ENCODE measurements at regions not wholly inside any gene's neighbourhood (a gene's known extent, or its start where the extent isn't known, plus 50 kb on each side); places are given as distances from the start of the nearest gene placed in this dataset.

- WGBS, 2 experiments (ENCODE audit: extremely low coverage in 1 of 2, insufficient coverage in 1 of 2, insufficient read length in 1 of 2, insufficient replicate concordance in 2 of 2, low coverage in 1 of 2, low lambda C conversion rate in 2 of 2, missing lambda C conversion rate in 1 of 2), result 90% methylated on average over 4 of the region's 4 CpGs; no CpG with 5 or more reads in 1 of the 2 experiments
- H3K27ac ChIP-seq (ENCODE audit: low read depth, low read length), result no peak overlapping the region
- H4K91ac ChIP-seq (replicated peaks; ENCODE audit: insufficient read length, low read length), result no peak overlapping the region
- no peak overlapping the region for H4K5ac ChIP-seq (ENCODE audit: insufficient read length, low read depth, low read length)
- no peak overlapping the region for H3K9ac ChIP-seq (replicated peaks in 1 of 4; ENCODE audit: extremely low read depth in 1 of 4, low read depth in 3 of 4, low read length in 3 of 4)
- no peaks in the 10 kb centered on the region for H3K4me1 ChIP-seq (replicated peaks in 1 of 4; ENCODE audit: control insufficient read depth in 3 of 4, insufficient read depth in 4 of 4, low read length in 3 of 4)
- no peak overlapping the region for H2BK15ac ChIP-seq (ENCODE audit: low read length)
- no peak overlapping the region for H2AFZ ChIP-seq (ENCODE audit: low read length)
- H2BK20ac ChIP-seq (ENCODE audit: low read length), result no peak overlapping the region
- H3K4me3 ChIP-seq (ENCODE audit: extremely low read depth in 1 of 4, insufficient read depth in 2 of 4, low read depth in 3 of 4, low read length in 4 of 4), result no peak overlapping the region
- H3K27me3 ChIP-seq (replicated peaks in 1 of 4; ENCODE audit: control insufficient read depth in 3 of 4, extremely low read depth in 1 of 4, insufficient read depth in 3 of 4, low read length in 3 of 4), result no peaks in the 10 kb centered on the region; a peak in 1 of 7 replicates
- H3K9me3 ChIP-seq (ENCODE audit: insufficient read depth in 2 of 2, low read depth in 1 of 2, low read length in 1 of 2), result no peaks in the 10 kb centered on the region
- H3K36me3 ChIP-seq (ENCODE audit: control insufficient read depth in 2 of 4, insufficient read depth in 4 of 4, low read length in 3 of 4), result no peaks in the 10 kb centered on the region
- no peak overlapping the region for H3K4me2 ChIP-seq (ENCODE audit: insufficient read depth in 1 of 2, low read depth in 2 of 2, low read length in 2 of 2)
- H3K23ac ChIP-seq (ENCODE audit: insufficient read length), result no peak overlapping the region
- H4K8ac ChIP-seq (ENCODE audit: extremely low read depth, insufficient read depth, low read length), result no peak overlapping the region
- H3K79me2 ChIP-seq (ENCODE audit: control insufficient read depth in 1 of 2, insufficient read depth in 2 of 2, low read length in 2 of 2), result no peaks in the 10 kb centered on the region
- H2AK5ac ChIP-seq (ENCODE audit: low read depth, low read length), result no peak overlapping the region
- no peak overlapping the region for H2BK5ac ChIP-seq (ENCODE audit: low read depth, low read length)
- H3K18ac ChIP-seq (ENCODE audit: extremely low read depth, low read length), result no peak overlapping the region
- H3K79me1 ChIP-seq (ENCODE audit: low read depth, low read length), result no peaks in the 10 kb centered on the region
- H2BK120ac ChIP-seq (replicated peaks; ENCODE audit: low read depth, low read length), result no peak overlapping the region
- DNase-seq (ENCODE audit: low read depth in 1 of 2, low spot score in 2 of 2) (no peak), FAIRE-seq (no peak)
- H3K4ac ChIP-seq (replicated peaks; ENCODE audit: insufficient read length, low read depth, low read length), result no peak overlapping the region
- POLR2A ChIA-PET (ENCODE audit: partially characterized antibody), result no interaction called here
- CTCF ChIA-PET (ENCODE audit: partially characterized antibody), result interaction anchor here (1.0 to 2.2 kb wide), 3 partner anchors 12 to 72 kb away, joined by 3 to 6 read pairs (median 5); no protein-coding TSS in a partner anchor
- H4K20me1 ChIP-seq (replicated peaks in 1 of 2; ENCODE audit: control insufficient read depth in 1 of 2, insufficient read depth in 2 of 2, low read length in 2 of 2), result no peaks in the 10 kb centered on the region
- no peaks in the 10 kb centered on the region; the same call in 1 of the 2 replicates for H3K23me2 ChIP-seq (ENCODE audit: low read depth, low read length)
- H3K14ac ChIP-seq (ENCODE audit: insufficient read length), result no peak overlapping the region
- H2BK12ac ChIP-seq (ENCODE audit: low read depth, low read length), result no peak overlapping the region
- H3K56ac ChIP-seq (replicated peaks; ENCODE audit: insufficient read length, low read depth, low read length), result no peak overlapping the region
- TF ChIP-seq YY1 (IDR thresholded peaks at IDR 0.05; ENCODE audit: low read depth, low read length) (no peak), TAF7 (optimal IDR thresholded peaks at IDR 0.05; ENCODE audit: borderline replicate concordance, low read depth, low read length) (no peak), RFX5 (IDR thresholded peaks at IDR 0.05; ENCODE audit: borderline replicate concordance, low read depth, low read length) (no peak), SP1 (IDR thresholded peaks at IDR 0.05; ENCODE audit: low read depth, low read length) (no peak), EGR1 (IDR thresholded peaks at IDR 0.05; ENCODE audit: borderline replicate concordance, low read depth, low read length) (no peak), CBX5 (IDR thresholded peaks at IDR 0.05; ENCODE audit: low read depth, low read length) (no peak), SUZ12 (IDR thresholded peaks at IDR 0.05; ENCODE audit: low read length) (no peak), CHD2 (IDR thresholded peaks at IDR 0.05; ENCODE audit: low read length) (no peak), SRF (IDR thresholded peaks at IDR 0.05; ENCODE audit: low read depth, low read length) (no peak), SIN3A (conservative IDR thresholded peaks at IDR 0.05 in 1 of 2, IDR thresholded peaks at IDR 0.05 in 1 of 2; ENCODE audit: low read depth in 1 of 2, low read length in 2 of 2) (no peak), ASH2L (IDR thresholded peaks at IDR 0.05; ENCODE audit: low read length) (no peak), NRF1 (IDR thresholded peaks at IDR 0.05; ENCODE audit: low read depth, low read length) (no peak), BCL11A (IDR thresholded peaks at IDR 0.05; ENCODE audit: low read depth in 2 of 2, low read length in 2 of 2) (no peak), KDM5A (IDR thresholded peaks at IDR 0.05; ENCODE audit: low read length) (no peak)
Observed at GRCh38 chr5:174491761-174492350, 232.5 kb upstream of the MSX2 start.
